ENCODE measurements at regions not wholly inside any gene's neighbourhood (a gene's known extent, or its start where the extent isn't known, plus 50 kb on each side); places are given as distances from the start of the nearest gene placed in this dataset.

DNA sequence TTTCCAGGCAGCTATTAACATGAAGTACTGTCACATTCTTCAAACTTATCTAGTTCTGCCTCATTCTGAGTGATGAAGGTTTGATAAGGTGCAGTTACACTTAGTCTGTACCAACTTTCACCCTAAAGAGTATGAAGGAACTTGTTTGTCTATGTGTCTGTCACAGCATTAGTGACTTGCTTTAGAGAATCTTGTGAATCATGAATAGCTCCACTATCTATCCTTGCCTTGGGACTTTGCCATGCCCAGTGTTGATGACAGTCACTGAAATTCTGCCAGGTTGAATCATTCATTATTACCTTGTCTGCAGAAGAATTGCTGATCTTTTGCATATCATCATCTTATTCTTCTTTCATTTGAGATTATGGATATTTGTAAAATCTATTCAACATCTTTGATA is 50.9 kb upstream of the A1CF start:
- TF ChIP-seq EZH2phosphoT487 (IDR thresholded peaks at IDR 0.05; ENCODE audit: insufficient read depth, low read depth) (no peak), EZH2 (IDR thresholded peaks at IDR 0.05; ENCODE audit: insufficient read depth, poor library complexity, severe bottlenecking) (no peak)

Measured in GM23248 (cell line).